ENCODE measurements at regions not wholly inside any gene's neighbourhood (a gene's known extent, or its start where the extent isn't known, plus 50 kb on each side); places are given as distances from the start of the nearest gene placed in this dataset.

DNA sequence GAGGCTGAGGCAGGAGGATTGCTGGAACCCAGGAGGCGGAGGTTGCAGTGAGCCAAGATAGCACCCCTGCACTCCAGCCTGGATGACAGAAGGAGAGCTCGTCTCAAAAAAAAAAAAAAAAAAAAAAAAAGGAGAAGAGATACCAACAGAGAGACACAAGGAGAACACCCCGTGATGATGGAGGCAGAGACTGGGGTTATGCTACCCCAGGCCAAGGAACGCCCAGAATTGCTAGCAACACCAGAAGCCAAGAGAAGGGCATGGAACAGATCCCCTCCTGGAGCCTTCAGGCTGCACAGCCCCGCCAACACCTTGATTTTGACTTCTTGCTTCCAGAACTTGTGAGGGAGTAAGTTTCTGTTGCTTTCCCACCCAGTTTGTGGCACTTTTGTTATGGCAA lies 148.0 kb upstream of the FOXN3 start:
- TF ChIP-seq, protein P1, sequence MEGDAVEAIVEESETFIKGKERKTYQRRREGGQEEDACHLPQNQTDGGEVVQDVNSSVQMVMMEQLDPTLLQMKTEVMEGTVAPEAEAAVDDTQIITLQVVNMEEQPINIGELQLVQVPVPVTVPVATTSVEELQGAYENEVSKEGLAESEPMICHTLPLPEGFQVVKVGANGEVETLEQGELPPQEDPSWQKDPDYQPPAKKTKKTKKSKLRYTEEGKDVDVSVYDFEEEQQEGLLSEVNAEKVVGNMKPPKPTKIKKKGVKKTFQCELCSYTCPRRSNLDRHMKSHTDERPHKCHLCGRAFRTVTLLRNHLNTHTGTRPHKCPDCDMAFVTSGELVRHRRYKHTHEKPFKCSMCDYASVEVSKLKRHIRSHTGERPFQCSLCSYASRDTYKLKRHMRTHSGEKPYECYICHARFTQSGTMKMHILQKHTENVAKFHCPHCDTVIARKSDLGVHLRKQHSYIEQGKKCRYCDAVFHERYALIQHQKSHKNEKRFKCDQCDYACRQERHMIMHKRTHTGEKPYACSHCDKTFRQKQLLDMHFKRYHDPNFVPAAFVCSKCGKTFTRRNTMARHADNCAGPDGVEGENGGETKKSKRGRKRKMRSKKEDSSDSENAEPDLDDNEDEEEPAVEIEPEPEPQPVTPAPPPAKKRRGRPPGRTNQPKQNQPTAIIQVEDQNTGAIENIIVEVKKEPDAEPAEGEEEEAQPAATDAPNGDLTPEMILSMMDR (IDR thresholded peaks at IDR 0.05; ENCODE audit: low read length, missing control alignments): no peak
- no peak for DNase-seq (ENCODE audit: low read depth)
- H3K4me3 ChIP-seq (replicated peaks; ENCODE audit: low read depth, low read length): no peak overlapping the region

- TF ChIP-seq, protein P1 (IDR thresholded peaks at IDR 0.05; ENCODE audit: low read length, missing control alignments): no peak
- DNase-seq (ENCODE audit: low read depth): no peak
- no peak overlapping the region for H3K4me3 ChIP-seq (replicated peaks; ENCODE audit: low read depth, low read length)
Measured at GRCh38 chr14:89564286-89564957, 147.4 kb upstream of the FOXN3 start.

- no peak for DNase-seq (ENCODE audit: low read depth)
- TF ChIP-seq, protein P1 (IDR thresholded peaks at IDR 0.05; ENCODE audit: low read length, missing control alignments): no peak
- H3K4me3 ChIP-seq (replicated peaks; ENCODE audit: low read depth, low read length): no peak overlapping the region
Measured at GRCh38 chr14:89563471-89563870, 146.4 kb upstream of the FOXN3 start.

GRCh38 chr14:89551955-89552354 lies 134.9 kb upstream of the FOXN3 start:
- no peak for DNase-seq (ENCODE audit: low read depth)
- H3K4me3 ChIP-seq (replicated peaks; ENCODE audit: low read depth, low read length): no peak overlapping the region
- TF ChIP-seq, protein P1 (IDR thresholded peaks at IDR 0.05; ENCODE audit: low read length, missing control alignments): no peak

- H3K4me3 ChIP-seq (replicated peaks; ENCODE audit: low read depth, low read length): no peak overlapping the region
- TF ChIP-seq, protein P1 (IDR thresholded peaks at IDR 0.05; ENCODE audit: low read length, missing control alignments): no peak
- DNase-seq (ENCODE audit: low read depth): no peak
Measured at GRCh38 chr14:89551432-89551831, 134.4 kb upstream of the FOXN3 start.

DNA sequence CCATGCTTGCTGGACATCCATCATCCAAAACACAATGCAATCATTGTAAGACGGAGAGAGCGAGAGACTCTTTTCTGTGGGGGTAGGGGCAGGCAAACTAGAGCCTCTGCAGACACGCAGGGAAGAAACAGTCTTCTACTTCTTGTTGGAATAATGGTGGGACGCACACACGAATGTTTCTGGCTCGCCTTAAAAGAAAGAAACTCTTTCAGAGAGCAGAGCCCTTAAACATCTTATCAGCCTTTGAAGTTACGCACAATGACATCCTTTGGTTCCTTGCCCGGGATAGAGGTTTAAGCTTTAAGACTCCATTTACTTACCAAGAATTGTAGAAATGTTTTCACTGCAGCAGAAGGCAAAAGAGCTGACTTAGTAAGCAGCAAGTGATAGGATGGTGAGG lies 133.8 kb upstream of the FOXN3 start:
- TF ChIP-seq, protein P1 (IDR thresholded peaks at IDR 0.05; ENCODE audit: low read length, missing control alignments): no peak
- DNase-seq (ENCODE audit: low read depth): no peak
- H3K4me3 ChIP-seq (replicated peaks; ENCODE audit: low read depth, low read length): no peak overlapping the region

Measured in fibroblast of pulmonary artery (primary cell).